HFFc6 (cell line): ENCODE measurements at regions not wholly inside any gene's neighbourhood (a gene's known extent, or its start where the extent isn't known, plus 50 kb on each side); places are given as distances from the start of the nearest gene placed in this dataset.

Experiments used
- DNase-seq: peaks from one replicate; pipeline ENCODE4 v3.0.0-alpha.2; 2018
- H3K27ac Mint-ChIP-seq: 2 replicates; pipeline ENCODE4 v1.8.0; 2020; ENCODE audit warnings: mild to moderate bottlenecking, mixed read lengths
- H3K27me3 Mint-ChIP-seq: 2 replicates; pipeline ENCODE4 v1.8.0; 2021; ENCODE audit warnings: mild to moderate bottlenecking, moderate library complexity, mixed read lengths; ENCODE audit not compliant: insufficient read depth
- H3K36me3 Mint-ChIP-seq: 2 replicates; pipeline ENCODE4 v1.8.0; 2021; ENCODE audit warnings: low read depth, mixed read lengths
- H3K4me1 Mint-ChIP-seq: 2 replicates; pipeline ENCODE4 v1.8.0; 2020; ENCODE audit warnings: low read depth, mixed read lengths
- H3K4me3 Mint-ChIP-seq: 2 replicates; pipeline ENCODE4 v1.8.0; 2020; ENCODE audit warnings: mild to moderate bottlenecking, moderate library complexity, mixed read lengths
- H3K9me3 Mint-ChIP-seq: 2 replicates; pipeline ENCODE4 v1.8.0; 2020; ENCODE audit warnings: mild to moderate bottlenecking, mixed read lengths
- TF ChIP-seq, protein P1 (sequence below): fragments of 200-600 bp; sonication (generic); IDR thresholded peaks from 2 replicates; pipeline ENCODE4 v1.5.0; 2021; ENCODE audit warnings: antibody characterized with exemption, mild to moderate bottlenecking

DNA sequence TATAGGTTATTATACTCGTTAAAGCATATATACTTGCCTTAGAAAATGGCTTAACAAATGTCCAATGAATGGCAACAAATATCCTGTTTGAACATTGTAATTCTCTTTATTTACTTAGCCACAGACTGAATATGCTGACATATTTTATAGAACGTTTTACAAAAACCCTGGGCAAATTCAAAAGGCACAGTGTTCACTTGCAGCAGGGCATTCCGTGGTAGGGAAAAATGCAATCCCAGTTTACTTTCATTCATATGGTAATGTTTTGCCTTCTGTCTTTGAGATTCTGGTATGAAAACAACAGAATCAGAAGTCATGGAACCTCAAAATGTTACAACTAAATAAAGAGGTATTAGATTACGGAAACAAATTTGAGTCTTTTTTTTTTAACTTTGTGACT, 56.2 kb upstream of the MYCBP2 start:
- Mint-ChIP-seq H3K27me3 (peaks cover 4% of the 10 kb centered on the region), H3K36me3 (peaks cover 4% of the 10 kb centered on the region; the same call in 1 of the 2 replicates), H3K4me1 (peaks cover 34% of the 10 kb centered on the region), H3K4me3 (no peak overlapping the region), H3K27ac (no peak overlapping the region), H3K9me3 (peaks cover 11% of the 10 kb centered on the region; the same call in 1 of the 2 replicates)
- no peak for DNase-seq
- TF ChIP-seq, protein P1, sequence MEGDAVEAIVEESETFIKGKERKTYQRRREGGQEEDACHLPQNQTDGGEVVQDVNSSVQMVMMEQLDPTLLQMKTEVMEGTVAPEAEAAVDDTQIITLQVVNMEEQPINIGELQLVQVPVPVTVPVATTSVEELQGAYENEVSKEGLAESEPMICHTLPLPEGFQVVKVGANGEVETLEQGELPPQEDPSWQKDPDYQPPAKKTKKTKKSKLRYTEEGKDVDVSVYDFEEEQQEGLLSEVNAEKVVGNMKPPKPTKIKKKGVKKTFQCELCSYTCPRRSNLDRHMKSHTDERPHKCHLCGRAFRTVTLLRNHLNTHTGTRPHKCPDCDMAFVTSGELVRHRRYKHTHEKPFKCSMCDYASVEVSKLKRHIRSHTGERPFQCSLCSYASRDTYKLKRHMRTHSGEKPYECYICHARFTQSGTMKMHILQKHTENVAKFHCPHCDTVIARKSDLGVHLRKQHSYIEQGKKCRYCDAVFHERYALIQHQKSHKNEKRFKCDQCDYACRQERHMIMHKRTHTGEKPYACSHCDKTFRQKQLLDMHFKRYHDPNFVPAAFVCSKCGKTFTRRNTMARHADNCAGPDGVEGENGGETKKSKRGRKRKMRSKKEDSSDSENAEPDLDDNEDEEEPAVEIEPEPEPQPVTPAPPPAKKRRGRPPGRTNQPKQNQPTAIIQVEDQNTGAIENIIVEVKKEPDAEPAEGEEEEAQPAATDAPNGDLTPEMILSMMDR = no peak

DNA sequence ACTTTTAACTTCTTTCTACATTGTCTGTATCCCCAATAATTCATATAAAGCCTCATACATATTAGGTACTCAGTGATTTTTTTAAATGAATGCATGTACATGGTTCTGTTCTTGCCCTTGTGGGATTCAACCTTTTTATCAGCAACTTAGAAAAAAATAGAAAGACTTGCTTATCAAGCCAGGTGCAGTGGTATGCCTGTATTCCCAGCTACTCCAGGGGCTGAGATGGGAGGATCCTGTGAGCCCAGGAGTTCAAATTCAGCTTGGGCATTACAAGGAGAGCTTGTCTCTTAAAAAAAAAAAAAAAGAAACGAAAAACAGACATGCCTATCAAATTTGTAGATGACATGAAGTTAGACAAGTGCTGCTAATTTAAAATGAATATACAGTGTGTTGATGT, 54.2 kb upstream of the MYCBP2 start:
- no peak for DNase-seq
- Mint-ChIP-seq H3K4me1 (peaks cover 15% of the 10 kb centered on the region), H3K36me3 (peaks cover 4% of the 10 kb centered on the region; the same call in 1 of the 2 replicates), H3K27me3 (peaks cover 4% of the 10 kb centered on the region), H3K27ac (no peak overlapping the region), H3K4me3 (no peak overlapping the region), H3K9me3 (peaks cover 8% of the 10 kb centered on the region; the same call in 1 of the 2 replicates)
- TF ChIP-seq, protein P1 = no peak

DNA sequence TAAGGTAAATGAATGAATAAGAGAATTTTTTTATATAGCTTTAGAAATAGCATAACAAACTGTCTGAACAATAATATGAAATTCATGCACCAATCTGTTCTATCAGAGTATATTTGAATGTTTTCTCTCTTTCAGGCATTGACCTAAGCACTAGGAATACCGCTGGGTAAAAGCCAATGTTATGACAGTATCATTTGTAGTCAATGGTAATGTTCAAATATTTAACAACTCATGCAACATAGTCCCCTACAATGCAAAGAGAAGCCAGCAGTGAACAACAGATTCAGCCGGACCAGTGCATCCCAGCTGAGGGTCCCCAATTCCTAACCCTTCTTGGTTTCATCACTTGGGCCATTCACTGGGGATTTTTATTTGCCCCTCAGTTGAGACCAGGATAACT, 52.6 kb upstream of the MYCBP2 start:
- no peaks in the 10 kb centered on the region for H3K9me3 Mint-ChIP-seq
- H3K27ac Mint-ChIP-seq = no peak overlapping the region
- DNase-seq = no peak

DNA sequence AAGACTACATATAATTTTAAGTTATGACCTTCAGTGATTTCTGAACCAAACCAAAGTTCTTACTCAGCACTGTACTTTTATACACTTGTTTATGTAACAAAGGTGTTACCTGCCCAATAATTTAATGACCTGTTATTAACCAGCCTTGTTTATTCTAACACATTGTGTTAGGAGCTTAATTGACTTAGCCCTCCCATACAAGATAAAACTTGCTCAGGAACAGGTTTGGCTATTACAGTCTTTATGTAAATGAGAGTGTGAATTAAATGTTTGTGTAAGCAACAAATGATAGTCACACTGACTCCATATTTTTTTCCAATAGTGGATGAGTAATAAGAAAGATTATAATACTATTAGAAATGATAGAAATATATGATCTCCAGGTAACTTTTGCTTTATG, 51.8 kb upstream of the MYCBP2 start:
- H3K9me3 Mint-ChIP-seq = no peaks in the 10 kb centered on the region
- H3K27me3 Mint-ChIP-seq = peaks cover 6% of the 10 kb centered on the region
- no peak overlapping the region for H3K27ac Mint-ChIP-seq
- H3K4me3 Mint-ChIP-seq = no peak overlapping the region
- no peaks in the 10 kb centered on the region for H3K36me3 Mint-ChIP-seq
- TF ChIP-seq, protein P1 = no peak
- DNase-seq = no peak
- H3K4me1 Mint-ChIP-seq = peaks cover 6% of the 10 kb centered on the region; the same call in 1 of the 2 replicates

More for the DNA sequence above, 52.6 kb upstream of the MYCBP2 start:
- Mint-ChIP-seq H3K4me3 (no peak overlapping the region), H3K4me1 (peaks cover 6% of the 10 kb centered on the region; the same call in 1 of the 2 replicates), H3K27me3 (peaks cover 6% of the 10 kb centered on the region), H3K36me3 (no peaks in the 10 kb centered on the region)
- TF ChIP-seq, protein P1 = no peak

DNA sequence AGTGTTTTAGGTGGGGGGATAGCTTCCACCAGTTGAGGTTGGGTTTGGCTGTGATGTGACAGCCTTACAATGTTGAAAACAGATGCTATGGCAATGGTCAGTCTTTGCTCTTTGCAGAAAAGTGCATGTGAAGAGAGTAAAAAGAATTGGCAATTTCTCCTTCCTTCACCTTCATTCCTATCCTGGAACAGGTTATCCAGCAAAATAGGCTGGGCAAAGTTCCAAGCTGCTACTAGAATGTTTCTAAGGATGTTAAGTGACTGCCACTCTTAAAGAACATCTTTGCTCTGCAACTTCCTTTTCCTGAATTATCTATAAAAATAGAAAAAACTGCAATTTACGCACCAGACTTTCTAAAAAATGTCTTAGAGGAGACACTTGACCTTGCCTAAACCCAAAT, 50.1 kb upstream of the MYCBP2 start:
- Mint-ChIP-seq H3K9me3 (no peaks in the 10 kb centered on the region), H3K27ac (no peak overlapping the region), H3K4me3 (no peak overlapping the region), H3K4me1 (peaks cover 6% of the 10 kb centered on the region; the same call in 1 of the 2 replicates), H3K36me3 (no peaks in the 10 kb centered on the region), H3K27me3 (peaks cover 6% of the 10 kb centered on the region)
- no peak for DNase-seq
- TF ChIP-seq, protein P1 = no peak
